GM21390 (cell line): ENCODE measurements at regions not wholly inside any gene's neighbourhood (a gene's known extent, or its start where the extent isn't known, plus 50 kb on each side); places are given as distances from the start of the nearest gene placed in this dataset.

Source experiments
- ATAC-seq: cut with Tn5 transposase; IDR thresholded peaks from one replicate; pipeline ENCODE4 v1.9.1; 2021; ENCODE audit not compliant: unreplicated experiment

GRCh38 chr11:127568891-127569290 is 568.3 kb upstream of the KIRREL3 start:
- ATAC-seq: no peak

DNA sequence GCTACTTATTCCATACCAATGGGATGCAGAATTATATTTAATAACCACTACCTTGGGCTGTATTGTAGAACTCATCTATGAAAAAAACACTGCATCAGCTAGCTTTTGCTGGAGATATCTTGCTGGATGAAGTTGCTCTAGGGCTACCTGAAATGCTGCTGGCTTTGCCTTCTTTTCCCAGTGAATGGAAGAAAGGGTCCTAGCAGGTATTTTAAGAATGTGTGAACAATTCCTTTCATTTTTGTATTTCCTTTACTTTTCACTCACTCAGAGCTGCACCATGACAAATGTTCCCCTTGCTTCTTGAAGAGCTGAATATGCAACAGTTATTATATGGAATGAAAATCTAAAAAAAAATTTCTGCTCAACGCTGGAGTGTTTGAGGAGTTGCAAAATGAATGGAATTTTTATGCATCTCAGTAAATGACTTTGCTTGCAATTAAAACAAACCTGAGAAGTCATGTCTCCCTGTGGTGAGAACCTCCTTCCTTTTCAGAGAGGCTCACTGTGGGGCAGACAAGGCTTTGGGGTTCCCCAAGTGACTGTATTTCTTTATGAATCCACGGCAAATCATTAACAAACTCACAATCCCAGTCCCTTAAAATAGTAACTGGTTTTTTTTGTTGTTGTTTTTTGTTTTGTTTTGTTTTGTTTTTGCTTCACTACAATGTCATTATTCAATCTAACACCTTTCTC is 566.8 kb upstream of the KIRREL3 start:
- no peak for ATAC-seq

DNA sequence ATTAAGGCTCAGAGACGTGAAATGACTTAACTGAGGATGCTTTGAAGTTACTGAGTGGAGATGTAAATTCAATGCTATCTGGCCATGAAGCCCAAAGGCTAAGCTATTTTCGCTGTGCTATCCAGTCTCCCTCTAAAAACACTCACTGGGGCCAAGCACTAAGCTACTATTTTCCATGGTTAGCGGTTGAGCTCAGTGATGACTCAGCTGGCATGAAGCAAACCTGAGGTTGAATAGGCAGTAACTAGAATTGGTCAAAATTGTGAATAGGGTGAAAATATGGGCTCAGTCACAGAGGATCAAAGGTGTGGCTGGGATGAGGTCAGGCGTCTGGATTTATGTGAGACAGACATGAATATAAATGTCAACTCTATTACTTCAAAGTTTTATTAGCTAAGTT is 564.2 kb upstream of the KIRREL3 start:
- no peak for ATAC-seq

GRCh38 chr11:127559978-127560377 is 559.4 kb upstream of the KIRREL3 start:
- no peak for ATAC-seq

DNA sequence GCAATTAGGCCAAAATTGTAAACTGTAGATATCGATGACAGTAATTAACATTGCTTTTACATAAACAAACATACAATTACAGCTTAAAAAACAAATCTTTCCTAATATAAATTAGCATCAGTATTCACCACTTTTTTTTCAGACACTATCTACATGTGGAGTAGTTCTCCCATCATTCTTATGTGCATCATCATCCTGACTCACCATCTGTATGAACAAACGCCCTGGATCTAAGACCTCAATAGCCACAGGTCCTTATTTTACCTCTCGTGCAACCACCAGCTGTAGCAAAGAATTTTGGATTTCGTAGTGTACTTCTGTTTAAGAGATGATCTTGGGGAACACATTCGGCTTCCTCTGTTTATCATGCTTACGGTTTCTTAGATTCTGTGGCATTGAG is 551.9 kb upstream of the KIRREL3 start:
- ATAC-seq: no peak

- no peak for ATAC-seq
Observed at GRCh38 chr11:127531167-127531566, 530.6 kb upstream of the KIRREL3 start.

GRCh38 chr11:127528297-127528696 is 527.7 kb upstream of the KIRREL3 start:
- no peak for ATAC-seq

DNA sequence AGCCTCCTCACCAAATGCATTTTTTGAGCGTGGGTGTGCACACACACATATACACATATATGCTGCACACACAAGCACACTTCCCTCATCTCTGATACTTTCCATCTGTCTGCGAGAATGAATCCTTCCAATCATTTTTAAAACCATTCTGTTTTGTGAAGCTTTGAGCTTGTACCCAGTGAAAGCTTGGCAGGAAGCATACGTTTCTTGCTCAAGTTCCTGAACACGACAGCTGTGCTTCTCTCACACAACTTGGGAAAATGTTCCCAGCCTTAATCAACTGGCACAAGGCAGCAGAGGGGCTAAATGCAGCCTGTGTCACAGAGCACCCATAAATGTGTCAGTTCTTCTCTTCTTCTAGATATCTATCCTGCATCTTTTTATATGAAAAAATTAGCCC is 524.0 kb upstream of the KIRREL3 start:
- ATAC-seq: no peak

GRCh38 chr11:127521413-127521812 is 520.8 kb upstream of the KIRREL3 start:
- ATAC-seq: no peak

DNA sequence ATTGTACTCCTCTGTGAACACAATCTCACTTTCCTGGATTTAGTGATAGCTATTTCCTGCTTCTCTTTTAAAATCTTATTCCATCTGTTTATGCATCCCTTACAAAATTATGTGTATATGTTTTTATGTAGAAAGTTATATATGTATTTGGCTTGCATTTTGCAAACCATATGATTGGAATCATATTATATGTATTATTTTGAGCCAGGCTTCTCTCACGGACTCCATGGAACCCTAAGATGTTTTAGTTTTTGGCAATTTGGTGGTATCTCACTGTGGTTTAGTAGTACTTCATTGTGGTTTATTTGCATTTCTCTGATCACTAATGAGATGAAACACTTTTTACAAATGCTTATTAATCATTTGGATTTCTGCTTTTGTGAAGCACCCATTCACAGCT is 507.3 kb upstream of the KIRREL3 start:
- no peak for ATAC-seq

DNA sequence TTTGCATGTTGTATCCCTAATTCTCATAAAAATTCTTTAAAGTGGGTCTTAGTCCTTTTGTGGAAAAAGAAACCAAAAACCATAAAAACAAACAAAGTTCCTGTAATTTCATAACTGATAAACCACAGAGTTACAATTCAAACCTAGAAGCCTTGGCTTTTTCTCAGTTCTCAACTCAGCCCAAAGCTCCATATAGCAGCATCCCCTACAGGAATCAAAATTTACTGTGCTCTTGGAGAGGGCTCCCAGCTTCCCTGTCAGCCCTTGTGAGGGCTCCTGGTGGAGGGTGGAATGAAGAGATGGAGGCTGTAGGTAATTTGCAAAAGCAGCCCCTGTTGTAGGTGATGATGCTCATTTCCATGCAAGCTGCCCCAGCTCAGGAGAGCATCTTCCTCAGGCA is 506.1 kb upstream of the KIRREL3 start:
- no peak for ATAC-seq

DNA sequence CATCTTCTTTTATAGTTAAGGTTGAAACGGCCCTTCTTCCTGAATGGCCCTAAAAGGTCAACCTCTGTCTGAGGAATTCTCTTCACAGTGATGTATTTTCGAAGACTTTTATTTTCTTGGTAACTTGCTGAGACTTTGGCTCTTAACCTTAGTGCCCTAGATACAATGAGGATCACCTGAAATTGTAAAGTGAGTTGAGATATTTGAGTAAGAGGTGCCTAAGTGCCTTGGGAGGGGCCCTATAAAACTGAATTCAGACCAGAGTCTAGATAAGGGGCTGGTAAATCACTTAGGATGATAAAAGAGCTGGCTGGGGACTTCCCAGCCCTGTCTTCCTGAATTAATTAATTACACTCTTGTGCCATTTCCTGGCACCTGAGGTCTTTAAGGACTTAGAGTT is 505.6 kb upstream of the KIRREL3 start:
- ATAC-seq: no peak

DNA sequence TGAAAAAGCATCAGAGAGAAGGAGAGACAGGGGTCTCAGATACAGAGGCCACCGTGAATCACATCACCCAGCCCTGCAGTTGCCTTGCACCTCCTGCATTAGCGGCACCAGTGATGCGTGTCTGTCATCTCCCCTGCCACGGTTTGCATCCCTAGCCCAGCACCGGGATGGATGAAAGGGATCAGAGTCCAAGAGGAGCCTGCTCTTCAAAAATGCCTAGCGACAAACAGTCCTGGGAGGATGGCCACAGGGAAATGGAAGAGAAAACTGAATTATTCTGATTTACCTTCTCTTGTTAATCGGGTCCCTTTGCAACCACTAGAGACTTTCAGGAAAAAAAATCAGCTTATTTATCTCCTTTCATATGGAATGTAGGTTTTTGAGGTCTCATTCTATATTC is 495.6 kb upstream of the KIRREL3 start:
- ATAC-seq: no peak

- no peak for ATAC-seq
Observed at GRCh38 chr11:127493330-127494022, 492.9 kb upstream of the KIRREL3 start.

- no peak for ATAC-seq
Observed at GRCh38 chr11:127492029-127492428, 491.5 kb upstream of the KIRREL3 start.

- ATAC-seq: no peak
Observed at GRCh38 chr11:127491589-127491988, 491.0 kb upstream of the KIRREL3 start.

DNA sequence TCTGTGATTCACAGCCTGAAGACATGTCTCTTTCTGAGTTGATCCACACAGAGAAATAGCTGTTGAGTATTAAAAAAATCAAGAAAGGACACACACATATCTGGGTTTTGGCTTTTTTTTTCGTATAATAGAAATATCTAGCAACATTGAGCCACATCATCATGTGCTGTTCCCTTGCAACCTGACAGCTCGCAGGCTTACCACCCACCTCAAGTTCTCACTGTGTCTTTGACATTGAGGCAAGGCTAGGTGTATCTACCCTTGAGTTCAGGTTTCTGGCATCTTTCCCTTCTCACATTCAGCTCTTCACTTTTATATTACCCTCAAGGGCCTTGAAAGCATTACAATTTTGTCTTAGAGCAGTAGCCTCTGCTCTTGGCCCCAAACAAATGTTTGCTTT is 490.3 kb upstream of the KIRREL3 start:
- ATAC-seq: no peak

- no peak for ATAC-seq
Observed at GRCh38 chr11:127485541-127485940, 485.0 kb upstream of the KIRREL3 start.

DNA sequence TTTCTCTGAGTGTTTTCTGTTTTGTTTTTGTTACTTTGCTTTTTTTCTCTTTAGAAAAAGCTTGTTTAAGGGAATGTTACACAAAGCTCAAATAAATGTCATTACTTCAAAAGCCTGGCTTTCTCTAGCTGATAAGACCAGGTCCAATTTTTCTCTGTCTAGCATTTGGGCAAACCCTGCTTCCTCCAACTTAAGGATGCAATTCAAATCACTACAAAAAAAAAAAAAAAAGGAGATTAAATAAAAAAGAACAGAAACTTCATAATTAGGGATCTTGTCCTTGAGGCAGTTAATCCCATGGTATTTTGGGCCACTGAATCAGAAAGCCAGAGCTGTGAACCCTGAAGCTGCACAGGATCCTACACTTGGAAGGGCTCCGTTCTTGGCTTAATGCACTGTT is 480.8 kb upstream of the KIRREL3 start:
- no peak for ATAC-seq

GRCh38 chr11:127478826-127479225 is 478.3 kb upstream of the KIRREL3 start:
- ATAC-seq: no peak

DNA sequence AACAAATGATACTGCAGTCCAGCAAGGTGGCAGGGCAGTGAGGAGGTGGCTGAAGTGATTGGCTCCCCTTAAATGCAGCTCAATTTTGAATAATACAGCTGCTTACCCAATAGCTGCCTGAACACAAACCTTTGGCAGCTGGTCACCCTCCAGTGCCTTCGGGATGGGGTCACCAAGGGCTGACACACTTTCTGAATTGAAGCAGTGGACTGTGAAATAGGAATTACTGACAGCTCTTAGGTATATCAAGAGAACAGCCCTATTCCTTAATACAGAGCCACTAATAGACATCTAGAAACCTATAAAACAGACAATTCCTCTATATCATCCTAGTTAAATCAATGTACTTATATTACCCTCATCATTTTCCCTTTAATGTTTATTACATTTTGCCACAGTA is 474.2 kb upstream of the KIRREL3 start:
- no peak for ATAC-seq

DNA sequence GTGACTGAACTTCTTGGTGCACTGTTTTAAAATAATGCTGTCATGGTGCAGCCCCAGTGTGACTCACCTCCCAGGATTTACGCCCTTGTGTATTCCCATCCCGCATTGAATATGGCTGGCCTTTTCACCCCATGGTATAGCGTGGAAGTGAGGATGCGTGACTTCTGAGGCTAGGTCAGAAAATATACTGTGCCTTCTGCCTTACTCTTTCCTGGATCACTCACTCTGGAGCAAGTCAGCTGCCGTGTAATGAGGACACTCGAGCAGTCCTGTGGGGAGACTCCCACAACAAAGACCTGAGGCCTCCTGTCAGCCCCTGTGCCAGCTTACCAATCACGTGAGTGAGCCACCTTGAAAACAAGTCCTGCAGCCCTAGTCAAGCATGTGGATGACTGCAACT is 471.9 kb upstream of the KIRREL3 start:
- ATAC-seq: no peak

DNA sequence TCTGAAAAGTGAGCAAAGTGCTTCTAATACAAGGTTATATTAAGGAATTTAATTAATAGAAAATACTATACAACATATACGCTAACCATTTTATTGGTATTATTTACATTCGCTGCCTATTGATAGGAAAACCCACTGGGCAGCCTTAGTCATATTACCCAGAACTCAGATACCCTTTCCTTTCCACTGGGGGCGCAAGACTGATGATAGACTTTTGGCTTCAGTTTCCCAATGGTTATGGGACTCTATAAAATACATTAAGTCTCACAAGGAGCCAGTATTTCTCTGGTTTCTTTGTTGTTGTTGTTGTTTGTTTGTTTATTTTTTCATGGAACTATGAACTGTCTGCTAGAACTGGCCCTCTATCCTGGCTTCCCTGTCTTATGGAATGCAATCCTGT is 471.1 kb upstream of the KIRREL3 start:
- ATAC-seq: no peak
